ENCODE measurements at regions not wholly inside any gene's neighbourhood (a gene's known extent, or its start where the extent isn't known, plus 50 kb on each side); places are given as distances from the start of the nearest gene placed in this dataset.
A peak's percentile ranks its signal among the peaks of the same experiment; 100 is the strongest.
"Not testable (repeated sequence)": the region's sequence is repeated elsewhere in the genome, so short reads cannot be mapped to it uniquely, and the experiment has no call there.

DNA sequence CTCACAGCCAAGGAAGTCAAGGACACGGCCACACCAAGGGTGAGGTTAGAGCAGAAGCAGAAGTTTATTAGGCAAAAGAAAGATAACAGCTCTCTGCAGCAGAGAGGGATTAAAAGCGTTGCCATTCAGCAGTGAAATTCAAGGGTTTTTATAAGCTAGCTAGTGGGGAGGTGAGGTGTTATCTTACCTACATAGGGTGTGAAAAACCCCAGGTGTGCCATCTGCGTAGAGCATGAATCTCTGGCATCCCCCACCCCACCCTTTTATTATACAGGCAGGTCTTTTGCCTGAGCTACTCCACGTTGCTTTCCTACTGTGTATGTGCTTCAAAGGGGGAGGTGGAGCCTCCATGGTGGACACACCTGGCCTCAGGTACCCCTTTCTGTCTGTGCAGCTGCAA is 135.4 kb downstream of the ARHGAP11B start:
- FAIRE-seq: not testable (repeated sequence)

DNA sequence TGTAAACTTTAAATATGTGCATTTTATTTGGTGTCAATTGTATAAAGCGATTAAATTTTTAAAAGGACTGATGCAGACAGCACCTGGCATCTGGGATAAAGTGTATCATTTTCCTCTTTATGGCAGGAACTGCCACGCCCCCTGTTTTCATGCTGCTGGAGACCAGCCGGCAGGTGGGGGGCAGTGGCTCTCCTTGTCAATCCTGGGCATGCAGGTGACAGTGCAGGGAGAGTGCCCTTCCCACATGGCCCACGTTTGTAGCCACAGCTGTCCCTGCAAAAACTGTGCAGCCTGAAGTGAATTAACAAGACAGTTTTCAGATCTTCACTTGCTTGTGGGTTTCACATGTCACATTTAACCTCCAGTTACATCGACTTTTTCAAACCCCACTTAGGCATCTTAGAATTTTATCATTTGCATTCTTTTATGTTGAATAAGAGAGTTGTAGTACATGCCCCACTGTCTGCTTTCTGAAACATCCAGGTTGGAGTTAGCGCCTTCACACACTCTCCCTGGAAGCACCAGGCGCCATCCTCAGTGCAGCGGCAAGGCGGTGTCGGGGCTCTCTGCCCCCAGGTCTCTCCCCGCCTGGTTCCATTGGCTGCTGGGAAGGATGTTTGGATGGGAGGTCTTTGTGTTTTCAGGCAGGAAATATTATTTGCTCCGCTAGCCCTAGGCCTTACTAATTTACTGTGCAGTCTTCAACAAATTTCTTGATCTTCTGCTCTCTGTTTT is 134.2 kb upstream of the FAN1 start:
- FAIRE-seq: not testable (repeated sequence)

DNA sequence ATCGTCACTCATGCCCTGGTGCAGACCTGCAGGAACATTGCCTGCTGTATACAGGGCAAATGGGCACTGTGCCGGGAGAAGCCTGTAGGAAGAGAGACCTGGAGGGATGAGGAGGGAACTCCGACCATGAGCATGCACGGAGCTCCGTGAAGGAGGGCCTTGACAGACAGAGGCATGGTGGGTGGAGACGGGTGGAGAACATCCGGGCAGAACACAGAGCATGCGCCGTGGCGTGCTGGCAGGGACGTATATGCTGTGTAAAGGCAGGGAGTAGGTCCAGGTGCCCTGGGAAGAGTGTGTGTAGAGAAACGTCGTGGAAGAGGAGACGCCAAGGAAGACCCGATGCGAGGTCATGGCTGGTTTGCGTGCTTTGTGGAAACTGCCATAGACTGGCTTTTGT is 133.0 kb upstream of the FAN1 start:
- FAIRE-seq: no peak

DNA sequence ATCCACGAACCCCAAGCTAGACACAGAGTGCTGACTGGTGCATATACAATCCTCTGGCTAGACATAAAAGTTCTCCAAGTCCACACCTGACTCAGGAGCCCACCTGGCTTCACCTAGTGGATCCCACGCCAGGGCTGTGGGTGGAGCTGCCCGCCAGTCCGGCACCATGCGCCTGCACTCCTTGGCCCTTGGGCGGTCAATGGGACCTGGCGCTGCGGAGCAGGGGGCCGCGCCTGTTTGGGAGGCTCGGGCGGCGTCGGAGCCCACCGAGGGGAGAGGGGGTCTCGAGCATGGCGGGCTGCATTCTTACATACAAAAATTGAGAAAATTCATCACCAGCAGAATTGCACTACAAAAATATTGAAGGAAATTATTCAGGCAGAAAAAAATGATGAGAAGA is 120.7 kb upstream of the FAN1 start:
- FAIRE-seq: no peak

DNA sequence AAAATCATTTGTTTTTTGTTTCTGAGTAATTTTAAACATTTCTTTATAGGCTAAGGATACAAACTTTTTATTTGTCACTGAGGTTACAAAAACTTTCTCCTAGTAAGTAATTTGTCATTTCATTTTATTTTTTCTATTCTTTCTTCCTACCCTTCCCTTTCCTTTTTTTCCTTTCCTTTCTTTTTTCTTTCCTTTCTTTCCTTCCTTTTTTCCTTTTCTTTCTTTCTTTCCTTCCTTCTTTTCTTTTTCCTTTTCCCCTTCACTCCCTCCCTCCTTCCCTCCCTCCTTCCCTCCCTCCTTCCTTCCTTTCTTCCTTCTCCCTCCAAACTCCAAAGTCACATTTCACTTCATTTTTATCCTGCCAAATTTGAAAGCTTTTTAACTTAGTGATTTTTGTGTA is 115.1 kb upstream of the FAN1 start:
- no peak for FAIRE-seq

DNA sequence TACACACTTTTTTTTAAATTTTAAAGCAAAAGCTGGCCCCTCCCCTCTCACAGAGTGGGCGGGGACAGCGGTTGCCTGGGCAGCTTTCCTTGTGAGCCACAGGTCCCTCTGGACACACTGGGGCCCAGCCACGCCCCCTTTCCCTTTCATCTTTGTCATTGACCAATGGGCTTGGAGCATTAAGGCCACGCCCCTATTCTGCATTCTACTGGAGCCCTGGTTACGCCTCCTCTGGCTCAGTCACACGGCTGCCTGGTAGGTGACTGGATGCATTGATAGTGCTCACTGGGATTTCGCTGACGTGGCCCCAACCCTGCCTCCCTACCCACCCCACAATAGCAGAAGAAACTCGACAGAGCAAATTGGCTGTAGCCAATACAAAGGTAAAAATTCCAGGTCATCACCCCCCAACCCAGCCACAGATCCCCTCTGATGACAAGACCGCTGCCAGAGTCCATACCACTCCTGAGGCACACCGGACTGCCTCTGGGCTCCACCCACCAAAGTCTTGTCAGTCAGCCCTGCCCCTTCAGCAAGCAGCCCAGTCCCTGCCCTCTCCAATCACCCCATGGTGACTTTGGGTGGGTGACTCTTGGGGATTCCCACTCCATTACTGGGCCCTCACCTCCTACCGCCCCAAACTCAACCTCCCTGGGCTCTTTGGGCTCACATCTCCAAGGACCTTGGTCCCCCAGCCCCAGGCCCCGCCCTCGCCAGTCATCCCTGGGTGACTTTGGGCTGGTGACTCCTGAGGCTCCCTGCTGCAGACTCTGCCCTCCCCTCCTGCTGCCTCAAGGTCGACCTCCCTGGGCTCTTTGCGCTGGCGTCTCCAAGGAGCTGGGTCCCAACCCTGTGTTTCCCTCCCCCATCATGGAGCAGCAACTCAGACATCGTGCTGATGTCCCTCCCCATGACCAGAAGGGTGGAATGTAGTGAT is 112.2 kb upstream of the FAN1 start:
- no peak for FAIRE-seq

DNA sequence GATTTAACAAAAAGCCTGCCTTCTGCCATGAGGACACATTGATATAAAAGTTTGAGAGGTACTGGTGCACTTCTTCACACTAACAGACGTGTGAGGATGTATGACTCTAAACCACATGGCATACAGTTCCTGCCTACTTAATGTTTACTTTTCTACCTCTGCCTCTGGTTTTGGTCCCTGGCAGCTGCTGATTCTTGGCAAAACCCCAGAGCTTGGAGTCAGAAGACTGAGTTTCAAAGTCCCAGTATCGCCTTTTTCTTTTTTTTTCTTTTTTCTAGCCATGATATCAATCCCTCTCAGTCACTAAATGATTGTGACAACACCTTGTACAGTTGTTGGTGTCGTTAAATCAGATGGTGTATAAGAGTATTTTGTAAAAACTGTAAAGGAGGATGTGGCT is 110.9 kb upstream of the FAN1 start:
- FAIRE-seq: not testable (repeated sequence)

DNA sequence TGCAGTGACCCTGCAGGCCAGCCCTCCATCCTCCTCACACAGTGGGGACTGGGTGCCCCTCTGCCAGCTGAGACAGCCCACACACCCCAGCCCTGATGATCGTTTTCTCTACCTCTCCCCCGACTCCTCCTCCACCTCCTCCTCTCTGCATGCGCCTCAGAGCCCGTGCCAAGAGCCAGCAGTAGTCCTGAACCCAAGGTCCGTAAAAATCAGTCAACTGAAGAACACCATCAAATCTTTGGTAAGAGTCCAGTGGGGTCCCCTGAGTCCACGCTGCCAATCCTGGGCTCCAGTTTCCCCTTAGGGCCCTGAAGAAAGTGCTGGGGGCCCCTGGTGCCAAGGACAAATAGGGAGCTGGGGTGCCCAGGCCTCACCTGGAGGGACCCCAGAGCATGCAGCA is 109.3 kb upstream of the FAN1 start:
- no peak for FAIRE-seq

DNA sequence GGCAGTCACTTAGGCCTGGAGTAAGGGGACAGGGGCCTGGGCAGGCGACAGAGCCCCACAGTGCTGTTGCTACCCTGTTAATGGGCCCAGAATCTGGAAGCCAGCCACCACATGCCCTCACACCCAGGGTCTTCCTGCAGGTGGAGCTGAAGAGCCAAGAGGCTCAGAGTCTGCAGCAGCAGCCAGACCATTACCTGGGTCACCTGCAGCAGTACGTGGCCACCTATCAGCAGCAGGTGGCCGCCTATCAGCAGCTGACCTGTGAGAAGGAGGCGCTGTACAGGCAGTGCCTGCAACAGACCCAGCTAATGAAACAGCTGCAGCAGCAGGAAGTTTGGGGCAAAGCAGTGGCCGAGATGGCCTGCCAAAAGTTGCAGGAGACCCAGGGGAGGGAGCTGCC is 104.2 kb upstream of the FAN1 start:
- not testable (repeated sequence) for FAIRE-seq

DNA sequence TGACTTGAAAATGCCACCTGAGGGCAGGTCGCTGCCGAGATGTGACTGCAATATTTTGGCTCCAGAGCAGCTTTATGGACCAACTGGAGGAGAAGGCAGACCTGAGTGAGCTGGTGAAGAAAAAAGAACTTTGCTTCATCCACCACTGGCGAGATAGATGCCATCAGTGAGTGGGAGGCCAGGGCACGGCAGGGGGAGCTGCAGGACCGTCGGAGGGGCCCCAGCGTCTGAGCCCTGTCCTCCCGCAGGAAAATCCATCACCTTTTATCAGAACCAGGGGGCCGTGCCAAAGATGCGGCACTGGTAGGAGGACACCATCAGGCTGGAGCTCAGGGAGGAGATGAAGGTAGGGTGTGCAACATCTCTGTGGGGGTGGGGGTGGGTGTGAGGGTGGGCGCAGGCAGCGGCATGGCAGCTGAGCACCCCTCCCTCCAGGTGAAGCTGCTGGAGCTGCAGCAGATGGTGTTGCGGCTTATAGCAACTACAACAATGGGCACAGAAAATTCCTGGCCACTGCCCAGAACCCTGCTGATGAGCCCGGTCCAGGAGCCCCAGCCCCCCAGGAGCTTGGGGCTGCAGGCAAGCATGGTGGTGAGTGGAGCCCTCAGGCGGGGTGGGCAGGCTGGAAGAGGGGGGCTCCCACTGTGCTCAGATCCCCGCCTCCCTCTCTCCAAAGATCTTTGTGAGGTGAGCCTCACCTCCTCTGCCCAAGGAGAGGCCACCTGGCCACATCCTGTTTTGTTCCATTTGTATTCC is 102.4 kb upstream of the FAN1 start:
- FAIRE-seq: not testable (repeated sequence)

DNA sequence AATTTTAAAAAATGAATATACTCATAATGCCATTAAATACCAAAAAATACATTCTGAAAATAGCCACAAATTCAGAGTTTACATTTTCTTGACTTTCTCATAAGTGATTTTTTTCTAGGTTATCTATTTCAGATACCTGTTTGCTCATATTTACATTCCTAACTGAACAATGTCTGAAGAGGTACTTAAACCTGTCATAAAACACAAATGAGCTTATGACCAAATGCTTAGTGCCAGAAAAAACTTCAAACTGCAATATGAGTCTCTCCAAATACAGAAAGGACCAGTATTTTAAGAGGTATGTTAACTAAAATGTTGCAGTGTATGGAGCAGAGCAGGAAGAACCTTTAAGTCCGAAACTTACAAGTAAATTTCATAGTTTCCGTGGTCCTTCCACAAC is 101.7 kb upstream of the FAN1 start:
- peak; percentile 12 for FAIRE-seq

DNA sequence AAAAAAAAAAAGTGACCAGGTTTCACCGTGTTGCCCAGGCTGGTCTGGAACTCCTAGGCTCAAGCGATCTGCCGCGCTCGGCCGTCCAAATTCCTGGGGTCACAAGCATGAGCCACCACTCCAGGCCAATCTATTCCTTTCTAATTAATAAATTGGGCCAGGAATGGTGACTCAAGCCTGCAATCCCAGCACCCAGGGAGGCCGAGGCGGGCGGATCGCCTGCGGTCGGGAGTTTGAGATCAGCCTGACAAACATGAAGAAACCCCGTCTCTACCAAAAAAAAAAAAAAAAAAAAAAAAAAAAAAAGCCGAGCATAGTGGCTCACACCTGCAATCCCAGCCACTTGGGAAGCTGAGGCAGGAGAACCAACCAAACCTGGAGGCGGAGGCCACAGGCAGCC is 100.0 kb upstream of the FAN1 start:
- FAIRE-seq: not testable (repeated sequence)

DNA sequence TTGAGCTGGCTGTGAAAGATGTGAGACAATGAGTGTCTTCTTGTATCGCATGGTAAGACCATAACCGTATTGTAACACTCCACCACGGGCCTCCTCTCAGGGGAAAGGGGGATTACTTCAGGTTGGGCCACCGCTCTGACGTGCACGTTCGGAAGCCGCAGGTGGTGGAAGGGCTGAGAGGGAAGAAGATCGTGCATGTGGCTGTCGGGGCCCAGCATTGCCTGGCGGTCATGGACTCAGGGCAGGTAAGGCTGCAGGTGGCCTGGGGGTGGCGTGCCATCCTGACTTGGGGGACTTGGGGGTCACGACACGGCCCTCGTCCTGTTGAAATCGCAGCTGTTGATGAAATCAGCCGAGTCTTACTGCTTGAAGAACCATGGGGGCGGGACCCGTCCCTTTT is 87.3 kb upstream of the FAN1 start:
- FAIRE-seq: no peak

DNA sequence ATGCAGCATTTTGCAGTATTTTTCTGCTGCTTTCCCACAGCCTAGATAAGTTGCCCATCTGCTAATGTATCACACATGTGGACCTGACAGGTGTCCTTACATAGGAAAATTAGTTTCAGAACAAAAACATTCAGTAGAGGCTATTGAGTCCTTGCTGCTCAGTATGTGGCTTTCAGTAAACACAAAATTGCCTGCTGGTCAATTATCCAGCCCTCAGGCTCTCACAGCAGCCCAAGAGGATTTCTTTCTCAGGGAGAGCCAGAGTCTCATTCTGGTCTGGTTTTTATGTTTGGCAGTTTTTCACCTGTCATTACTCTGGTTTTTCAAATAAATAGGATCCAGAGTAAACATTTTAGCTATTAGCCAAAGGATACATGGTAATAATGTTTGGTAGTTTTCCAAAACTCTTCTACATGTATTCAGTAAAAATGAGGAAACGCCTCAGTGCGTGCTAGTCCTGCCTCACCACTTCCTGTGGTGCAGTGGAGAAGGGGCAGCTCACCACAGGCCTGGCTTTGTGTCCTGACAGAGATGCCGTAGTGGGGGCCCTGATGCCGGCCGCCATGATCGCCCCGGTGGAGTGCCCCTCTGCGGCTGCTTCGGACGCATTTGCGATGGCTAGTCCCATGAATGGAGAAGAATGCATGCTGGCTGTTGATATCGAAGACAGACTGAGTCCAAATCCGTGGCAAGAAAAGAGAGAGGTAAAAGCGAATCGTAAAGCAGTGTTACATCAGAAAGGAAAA is 80.5 kb upstream of the FAN1 start:
- not testable (repeated sequence) for FAIRE-seq

DNA sequence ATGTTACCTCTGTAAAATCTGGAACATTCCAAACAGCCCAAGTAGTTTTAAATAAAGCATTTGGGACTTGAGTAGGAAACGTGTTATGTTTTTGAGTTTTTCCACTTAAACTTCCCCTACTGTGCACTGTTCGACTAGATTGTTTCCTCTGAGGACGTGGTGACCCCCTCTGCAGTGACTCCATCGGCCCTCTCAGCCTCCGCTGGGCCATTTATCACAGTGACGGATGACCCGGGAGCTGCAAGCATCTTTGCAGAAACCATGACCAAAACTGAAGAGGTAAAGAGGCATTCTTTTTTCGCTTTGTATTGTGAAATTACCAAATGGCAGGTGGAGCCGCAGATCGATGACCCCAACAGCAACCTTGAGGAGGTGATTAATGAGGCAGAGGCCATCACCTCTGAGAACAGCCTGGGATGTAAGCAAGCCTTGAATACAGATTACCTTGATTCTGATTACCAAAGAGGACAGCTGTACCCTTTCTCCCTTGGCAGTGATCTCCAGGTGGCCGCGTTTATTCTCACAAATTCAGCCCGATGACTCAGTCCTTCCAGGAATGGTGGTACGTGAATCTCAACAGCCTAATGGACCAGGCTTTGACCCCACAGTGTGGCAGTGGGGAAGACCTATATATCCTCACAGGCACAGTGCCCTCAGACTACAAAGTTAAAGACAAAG is 79.1 kb upstream of the FAN1 start:
- no peak for FAIRE-seq

DNA sequence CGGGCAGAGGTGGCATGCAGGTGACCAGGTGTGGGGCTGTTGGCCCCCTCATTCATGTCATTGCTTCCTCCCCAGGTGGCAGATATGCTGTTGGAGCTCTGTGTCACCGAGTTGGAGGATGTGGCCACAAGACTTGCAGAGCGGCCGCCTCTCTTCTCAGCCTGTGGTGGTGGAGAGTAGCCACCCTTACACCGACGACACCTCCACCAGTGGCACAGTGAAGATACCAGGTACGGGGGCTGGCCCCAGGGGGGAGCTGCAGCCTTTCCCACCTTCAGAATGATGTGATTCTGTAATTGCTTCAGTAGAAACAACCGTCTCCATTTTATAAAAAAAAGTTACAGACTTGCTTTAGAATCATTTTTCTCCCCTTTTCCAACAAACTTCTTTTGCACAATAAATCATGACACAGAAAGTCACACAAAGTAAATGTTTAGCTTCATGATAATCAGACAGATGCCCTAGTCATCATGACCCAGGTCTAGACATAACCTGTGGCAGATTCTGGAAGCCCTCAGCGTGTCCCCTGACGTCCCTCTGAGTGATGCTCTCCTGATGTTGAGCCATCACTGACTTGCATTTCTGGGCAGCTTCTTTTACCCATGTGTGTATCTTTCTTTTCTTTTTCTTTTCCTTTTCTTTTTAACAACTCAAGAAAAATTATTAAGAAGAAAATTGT is 76.0 kb upstream of the FAN1 start:
- no peak for FAIRE-seq

DNA sequence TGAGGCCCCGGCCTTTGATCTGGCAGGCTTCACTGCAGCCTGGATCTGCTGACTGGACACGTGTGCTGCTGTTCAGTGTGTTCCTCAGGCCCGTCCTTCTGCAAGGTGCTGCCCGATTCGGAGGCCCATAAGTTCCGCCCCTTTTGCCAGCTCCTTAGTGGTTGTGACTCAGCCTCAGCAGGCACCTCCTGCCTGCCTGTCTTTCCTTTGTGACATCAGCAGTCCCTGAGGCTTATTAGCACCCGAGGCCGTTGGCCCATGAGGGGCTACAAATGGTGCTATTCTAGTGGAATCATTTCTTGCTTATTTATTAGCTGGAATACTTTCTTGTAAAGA is 75.4 kb upstream of the FAN1 start:
- FAIRE-seq: not testable (repeated sequence)

DNA sequence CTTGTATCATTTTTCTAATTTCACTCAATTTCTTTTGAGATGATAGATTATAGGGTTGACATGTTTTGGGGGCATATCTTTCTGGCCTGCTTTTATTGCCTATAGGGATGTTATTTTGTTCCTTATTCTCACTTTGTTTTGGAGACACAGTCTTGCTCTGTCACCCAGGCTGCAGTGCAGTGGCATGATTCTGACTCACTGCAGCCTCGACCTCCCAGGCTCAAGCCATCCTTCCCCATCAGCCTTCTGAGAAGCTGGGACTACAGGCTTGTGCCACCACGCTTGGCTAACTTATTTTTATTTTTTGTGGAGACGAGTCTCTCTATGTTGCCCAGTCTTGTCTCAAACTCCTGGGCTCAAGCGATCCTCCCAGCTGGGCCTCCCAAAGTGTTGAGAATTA is 72.8 kb upstream of the FAN1 start:
- no peak for FAIRE-seq

DNA sequence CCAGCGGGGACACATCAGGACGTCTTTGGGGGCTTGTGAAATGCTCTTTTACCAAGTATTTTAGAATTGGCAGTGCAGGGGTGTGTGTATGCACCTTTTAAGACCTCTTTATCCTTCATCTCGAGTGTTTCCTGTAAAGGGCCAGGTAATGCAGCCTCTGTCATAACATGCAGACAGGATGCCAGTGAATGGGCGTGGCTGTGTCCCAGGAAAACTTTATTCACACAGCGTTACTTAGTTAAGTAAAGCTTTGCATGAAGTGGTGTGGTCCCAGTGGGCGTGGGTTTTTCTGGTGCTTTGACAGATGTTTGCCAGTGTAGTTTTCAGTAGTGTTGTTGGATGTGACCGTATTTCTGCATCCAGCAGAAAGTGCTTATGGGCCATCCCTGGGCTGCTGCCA is 70.3 kb upstream of the FAN1 start:
- not testable (repeated sequence) for FAIRE-seq

DNA sequence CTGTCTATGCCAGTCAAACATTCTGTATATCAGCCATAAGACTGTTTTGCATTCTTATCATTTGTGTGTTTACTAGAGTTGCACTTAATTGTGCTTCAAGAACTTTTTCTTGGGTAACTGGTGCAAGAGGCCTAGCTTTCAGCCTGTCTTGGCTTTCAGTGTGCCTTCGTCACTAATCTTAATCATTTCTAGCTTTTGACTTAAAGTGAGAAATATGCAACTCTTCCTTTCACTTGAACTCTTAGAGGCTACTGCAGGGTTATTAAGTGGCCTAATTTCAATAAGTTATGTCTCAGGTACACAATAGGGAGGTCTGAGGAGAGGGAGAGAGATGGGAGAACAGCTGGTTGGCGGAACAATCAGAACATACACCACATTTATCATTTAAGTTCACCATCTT is 62.1 kb upstream of the FAN1 start:
- FAIRE-seq: not testable (repeated sequence)

DNA sequence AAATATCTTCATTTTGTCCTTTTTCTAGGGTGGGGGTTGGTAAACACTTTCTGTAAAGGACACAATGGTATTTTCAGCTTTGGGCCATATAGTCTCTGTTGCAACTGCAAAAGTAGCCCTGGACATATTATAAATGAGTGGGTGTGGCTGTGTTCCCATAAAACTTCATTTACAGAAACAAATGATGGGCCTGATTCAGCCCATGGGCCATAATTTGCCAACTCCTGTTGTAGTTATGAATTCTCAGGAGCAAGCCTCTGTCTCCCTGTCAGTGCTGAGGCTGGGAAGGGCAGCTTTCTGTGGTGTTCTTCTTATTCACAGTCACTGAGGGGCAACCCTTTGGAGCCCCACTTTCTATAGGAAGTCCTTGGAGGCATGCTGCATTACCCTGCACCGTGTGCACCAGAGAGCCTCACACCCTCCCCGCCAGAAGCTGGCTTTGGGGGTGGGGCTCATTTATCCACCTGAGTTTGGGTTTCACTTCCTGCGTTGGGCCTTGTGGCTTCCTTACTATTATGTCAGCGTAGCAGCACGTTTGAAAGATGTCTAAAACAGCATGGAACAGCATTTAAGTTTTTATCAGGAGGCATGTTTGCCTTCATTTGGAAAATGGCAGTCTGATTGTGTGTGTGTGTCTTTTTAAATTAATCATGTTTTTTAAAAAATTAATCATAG is 60.8 kb upstream of the FAN1 start:
- FAIRE-seq: not testable (repeated sequence)
